H1 (cell line): ENCODE measurements at regions not wholly inside any gene's neighbourhood (a gene's known extent, or its start where the extent isn't known, plus 50 kb on each side); places are given as distances from the start of the nearest gene placed in this dataset.

ENCODE experiments used
- CTCF ChIA-PET: fragments of 300-600 bp; sonication (Branson Sonifier 250); formaldehyde crosslinking; loops from one replicate; lab custom pipeline; 2021; ENCODE audit not compliant: partially characterized antibody; lab: Charles Lee
- POLR2A ChIA-PET: fragments of 300-600 bp; sonication (Branson Sonifier 250); formaldehyde crosslinking; loops from one replicate; lab custom pipeline; 2021; ENCODE audit warnings: inconsistent platforms; ENCODE audit not compliant: partially characterized antibody; lab: Charles Lee
- DNase-seq, 2 experiments: peaks; one replicate each; pipeline versions ENCODE4 v3.0.0 to v3.0.0-alpha.2; 2010 to 2022; ENCODE audit warnings: low spot score in 2 of 2, low read depth in 1 of 2, mixed read lengths in 1 of 2
- FAIRE-seq: peaks from 2 replicates; lab custom pipeline; 2011; peaks lifted over from hg19 to GRCh38; lab: Jason Lieb, UNC
- H2AFZ ChIP-seq: 2 replicates; pipeline ENCODE4 v1.8.1; 2012; ENCODE audit warnings: low read length, inconsistent platforms
- H2AK5ac ChIP-seq: 2 replicates; pipeline ENCODE4 v1.6.1; 2013; ENCODE audit warnings: low read depth, low read length
- H2BK120ac ChIP-seq: replicated peaks from 2 replicates; pipeline ENCODE3; 2013; ENCODE audit warnings: low read depth, low read length, inconsistent platforms
- H2BK12ac ChIP-seq: 2 replicates; pipeline ENCODE4 v1.6.1; 2013; ENCODE audit warnings: low read depth, low read length
- H2BK15ac ChIP-seq: 2 replicates; pipeline ENCODE4 v1.6.1; 2013; ENCODE audit warnings: low read length
- H2BK20ac ChIP-seq: 2 replicates; pipeline ENCODE4 v1.6.1; 2013; ENCODE audit warnings: low read length
- H2BK5ac ChIP-seq: 2 replicates; pipeline ENCODE4 v1.6.1; 2013; ENCODE audit warnings: low read depth, low read length
- H3K14ac ChIP-seq: 2 replicates; pipeline ENCODE4 v1.6.1; 2013; ENCODE audit warnings: inconsistent platforms; ENCODE audit not compliant: insufficient read length
- H3K18ac ChIP-seq: 2 replicates; pipeline ENCODE4 v1.6.1; 2013; ENCODE audit warnings: low read length; ENCODE audit errors: extremely low read depth
- H3K23ac ChIP-seq: 2 replicates; pipeline ENCODE4 v1.6.1; 2013; ENCODE audit warnings: inconsistent platforms; ENCODE audit not compliant: insufficient read length
- H3K23me2 ChIP-seq: 2 replicates; pipeline ENCODE4 v1.6.1; 2013; ENCODE audit warnings: low read depth, low read length
- H3K27ac ChIP-seq: 2 replicates; pipeline ENCODE4 v1.6.1; 2011; ENCODE audit warnings: low read depth, low read length, inconsistent platforms
- H3K27me3 ChIP-seq, 4 experiments: replicated peaks in 1 of 4; 1 replicate in 1 of 4; 2 replicates in 3 of 4; pipeline versions ENCODE4 v1.6.1 to v1.8.1; 2011 to 2013; ENCODE audit warnings: low read length in 3 of 4, mild to moderate bottlenecking in 3 of 4, inconsistent platforms in 2 of 4, mixed read lengths in 2 of 4, moderate library complexity in 1 of 4; ENCODE audit not compliant: control insufficient read depth in 3 of 4, insufficient read depth in 3 of 4; ENCODE audit errors: extremely low read depth in 1 of 4
- H3K36me3 ChIP-seq, 4 experiments: 2 replicates each; pipeline versions ENCODE4 v1.6.1 to v1.8.1; 2011 to 2013; ENCODE audit warnings: mild to moderate bottlenecking in 4 of 4, low read length in 3 of 4, moderate library complexity in 2 of 4, control low read depth in 1 of 4, inconsistent platforms in 1 of 4; ENCODE audit not compliant: insufficient read depth in 4 of 4, control insufficient read depth in 2 of 4
- H3K4ac ChIP-seq: replicated peaks from 2 replicates; pipeline ENCODE3; 2013; ENCODE audit warnings: low read length, low read depth, mixed read lengths, inconsistent platforms; ENCODE audit not compliant: insufficient read length
- H3K4me1 ChIP-seq, 4 experiments: replicated peaks in 1 of 4; 1 replicate in 1 of 4; 2 replicates in 3 of 4; pipeline versions ENCODE4 v1.6.1 to v1.8.1; 2011 to 2013; ENCODE audit warnings: low read length in 3 of 4, inconsistent platforms in 2 of 4, mixed read lengths in 1 of 4; ENCODE audit not compliant: insufficient read depth in 4 of 4, control insufficient read depth in 3 of 4
- H3K4me2 ChIP-seq, 2 experiments: 2 replicates each; pipeline versions ENCODE4 v1.6.1 to v1.8.1; 2011 to 2013; ENCODE audit warnings: low read depth in 2 of 2, low read length in 2 of 2, control low read depth in 1 of 2, inconsistent platforms in 1 of 2, mild to moderate bottlenecking in 1 of 2; ENCODE audit not compliant: insufficient read depth in 1 of 2
- H3K4me3 ChIP-seq, 4 experiments: fragments of 200-600, 300-600 bp in 1 of 4; sonication (generic), shearing (Covaris generic), sonication (Bioruptor Twin) in 1 of 4; 2 replicates each; pipeline versions ENCODE4 v1.5.1 to v1.8.1; 2011 to 2016; ENCODE audit warnings: low read length in 4 of 4, low read depth in 3 of 4, control low read depth in 2 of 4, inconsistent platforms in 2 of 4, mild to moderate bottlenecking in 2 of 4, mixed read lengths in 1 of 4, moderate library complexity in 1 of 4; ENCODE audit not compliant: insufficient read depth in 2 of 4; ENCODE audit errors: extremely low read depth in 1 of 4
- H3K56ac ChIP-seq: replicated peaks from 2 replicates; pipeline ENCODE3; 2013; ENCODE audit warnings: low read depth, mild to moderate bottlenecking, mixed read lengths, low read length, inconsistent platforms; ENCODE audit not compliant: insufficient read length
- H3K79me1 ChIP-seq: 2 replicates; pipeline ENCODE4 v1.6.1; 2013; ENCODE audit warnings: low read depth, low read length, control low read depth
- H3K79me2 ChIP-seq, 2 experiments: 2 replicates each; pipeline versions ENCODE4 v1.6.1 to v1.8.1; 2012 to 2013; ENCODE audit warnings: low read length in 2 of 2, mild to moderate bottlenecking in 2 of 2, inconsistent platforms in 1 of 2; ENCODE audit not compliant: insufficient read depth in 2 of 2, control insufficient read depth in 1 of 2
- H3K9ac ChIP-seq, 4 experiments: replicated peaks in 1 of 4; 1 replicate in 1 of 4; 2 replicates in 3 of 4; pipeline versions ENCODE4 v1.6.1 to v1.8.1; 2011 to 2013; ENCODE audit warnings: low read depth in 3 of 4, low read length in 3 of 4, control low read depth in 2 of 4, mild to moderate bottlenecking in 2 of 4, moderate library complexity in 2 of 4, inconsistent platforms in 1 of 4; ENCODE audit errors: extremely low read depth in 1 of 4
- H3K9me3 ChIP-seq, 2 experiments: 2 replicates each; pipeline versions ENCODE4 v1.6.1 to v1.8.1; 2012 to 2013; ENCODE audit warnings: mild to moderate bottlenecking in 2 of 2, moderate library complexity in 2 of 2, control low read depth in 1 of 2, inconsistent platforms in 1 of 2, low read depth in 1 of 2, low read length in 1 of 2, mixed read lengths in 1 of 2; ENCODE audit not compliant: insufficient read depth in 2 of 2
- H4K20me1 ChIP-seq, 2 experiments: replicated peaks in 1 of 2; 2 replicates each; pipeline versions ENCODE3 to v1.8.1; 2011 to 2013; ENCODE audit warnings: inconsistent platforms in 2 of 2, low read length in 2 of 2, mild to moderate bottlenecking in 1 of 2; ENCODE audit not compliant: insufficient read depth in 2 of 2, control insufficient read depth in 1 of 2
- H4K5ac ChIP-seq: 2 replicates; pipeline ENCODE4 v1.6.1; 2013; ENCODE audit warnings: low read length, low read depth, mixed read lengths, inconsistent platforms; ENCODE audit not compliant: insufficient read length
- H4K8ac ChIP-seq: 2 replicates; pipeline ENCODE4 v1.8.0; 2013; ENCODE audit warnings: mild to moderate bottlenecking, moderate library complexity, low read length, inconsistent platforms; ENCODE audit not compliant: insufficient read depth; ENCODE audit errors: extremely low read depth
- H4K91ac ChIP-seq: replicated peaks from 2 replicates; pipeline ENCODE3; 2013; ENCODE audit warnings: low read length, mixed read lengths, inconsistent platforms; ENCODE audit not compliant: insufficient read length
- CHD1 ChIP-seq: IDR thresholded peaks from 2 replicates; pipeline ENCODE4 v1.6.1; 2012; ENCODE audit warnings: low read depth, low read length, improper control_type of control experiment
- HDAC6 ChIP-seq: IDR thresholded peaks from one replicate; pipeline ENCODE4 v1.7.1; 2012; ENCODE audit warnings: low read depth, mild to moderate bottlenecking, inconsistent platforms, low read length, moderate library complexity
- KDM1A ChIP-seq: fragments of 200-600, 300-600 bp; sonication (generic); IDR thresholded peaks from 2 replicates; pipeline ENCODE4 v1.7.1; 2016; ENCODE audit warnings: mild to moderate bottlenecking, low read length, borderline replicate concordance
- KDM4A ChIP-seq: IDR thresholded peaks from one replicate; pipeline ENCODE4 v1.7.1; 2012; ENCODE audit warnings: low read depth, mild to moderate bottlenecking, moderate library complexity, low read length, inconsistent platforms; ENCODE audit not compliant: severe bottlenecking
- NRF1 ChIP-seq: IDR thresholded peaks from 2 replicates; pipeline ENCODE4 v1.6.1; 2011; ENCODE audit warnings: mild to moderate bottlenecking, low read depth, low read length, improper control_type of control experiment
- RAD21 ChIP-seq, 2 experiments: IDR thresholded peaks in 1 of 2; conservative IDR thresholded peaks in 1 of 2; 2 replicates each; pipeline ENCODE4 v1.6.1; 2011; ENCODE audit warnings: low read depth in 2 of 2, low read length in 2 of 2, improper control_type of control experiment in 1 of 2, inconsistent platforms in 1 of 2, mild to moderate bottlenecking in 1 of 2, moderate library complexity in 1 of 2
- SIRT6 ChIP-seq: IDR thresholded peaks from one replicate; pipeline ENCODE4 v1.7.1; 2012; ENCODE audit warnings: low read length, inconsistent platforms
- SP1 ChIP-seq: IDR thresholded peaks from 2 replicates; pipeline ENCODE4 v1.6.1; 2011; ENCODE audit warnings: low read depth, low read length
- TCF12 ChIP-seq: IDR thresholded peaks from 2 replicates; pipeline ENCODE4 v1.6.1; 2011; ENCODE audit warnings: low read depth, mild to moderate bottlenecking, low read length
- WGBS, 2 experiments: shearing (Covaris generic) in 1 of 2; methylation state at CpG; one replicate each; pipeline versions ENCODE4 v1.1.6 to v1.1.7; 2013 to 2015; ENCODE audit warnings: low lambda C conversion rate in 2 of 2, mixed read lengths in 2 of 2, inconsistent platforms in 1 of 2, low coverage in 1 of 2, missing lambda C conversion rate in 1 of 2; ENCODE audit not compliant: insufficient replicate concordance in 2 of 2, insufficient coverage in 1 of 2, insufficient read length in 1 of 2; ENCODE audit errors: extremely low coverage in 1 of 2, missing lambda C conversion rate in 1 of 2; 5-methylcytosine and 5-hydroxymethylcytosine counted together
- TF ChIP-seq, protein P1 (sequence below): IDR thresholded peaks from 2 replicates; pipeline ENCODE4 v1.6.1; 2011; ENCODE audit warnings: low read depth, mild to moderate bottlenecking, low read length; ENCODE audit not compliant: insufficient read depth
- TF ChIP-seq, protein P2 (sequence below), 3 experiments: IDR thresholded peaks; 1 replicate in 2 of 3; 2 replicates in 1 of 3; pipeline versions ENCODE4 v1.5.1 to v1.6.1; 2011; ENCODE audit warnings: low read length in 3 of 3, mild to moderate bottlenecking in 3 of 3, inconsistent platforms in 2 of 3, low read depth in 1 of 3, moderate library complexity in 1 of 3; ENCODE audit not compliant: insufficient read depth in 1 of 3; ENCODE audit errors: control extremely low read depth in 1 of 3

DNA sequence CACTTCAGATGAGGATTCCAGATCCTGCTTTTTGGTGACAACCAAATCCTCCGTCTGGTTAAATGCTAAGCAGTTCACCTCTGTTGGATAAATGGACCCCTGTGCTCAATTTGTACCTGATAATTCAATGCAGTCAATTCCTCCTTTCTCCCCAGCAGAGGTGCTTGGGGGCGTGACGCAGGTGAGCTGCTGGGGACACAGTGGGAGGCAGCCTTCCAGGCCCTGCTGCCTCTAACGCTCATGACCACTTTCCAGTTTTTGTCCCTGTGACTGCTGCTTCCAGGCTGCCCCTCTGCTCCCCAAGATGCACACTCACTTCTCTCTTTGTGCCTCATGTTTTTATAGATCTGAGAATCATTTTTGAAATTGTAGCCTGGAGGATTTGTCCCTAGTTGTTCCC, 78.5 kb downstream of the TTLL2 start:
- 0 out of 2 replicates have a peak overlapping the region, but pooled peaks have one; percentile 18 for H2BK20ac ChIP-seq
- H3K23ac ChIP-seq = no peak overlapping the region
- no peak overlapping the region for H2AFZ ChIP-seq
- no peaks in the 10 kb centered on the region for H3K79me2 ChIP-seq
- H3K4ac ChIP-seq = no peak overlapping the region
- no peak overlapping the region for H4K5ac ChIP-seq
- no peaks in the 10 kb centered on the region for H4K20me1 ChIP-seq
- no peak overlapping the region for H2BK120ac ChIP-seq
- H3K36me3 ChIP-seq = no peaks in the 10 kb centered on the region
- 80% methylated on average over 4 of the region's 4 CpGs; no CpG with 5 or more reads in 1 of the 2 experiments for WGBS, 2 experiments
- DNase-seq (no peak), FAIRE-seq (no peak)
- H3K14ac ChIP-seq = no peak overlapping the region
- no peak overlapping the region for H3K27ac ChIP-seq
- 0 out of 2 replicates have a peak overlapping the region, but pooled peaks have one; percentile 50 for H2BK12ac ChIP-seq
- no peaks in the 10 kb centered on the region for H3K23me2 ChIP-seq
- no peak overlapping the region for H3K56ac ChIP-seq
- H4K91ac ChIP-seq = peak overlapping the region; percentile 41
- POLR2A ChIA-PET = no interaction called here
- H3K4me1 ChIP-seq = peaks cover 0 to 20% (median 4%) of the 10 kb centered on the region in 4 experiments; a peak in 5 of 7 replicates
- H2BK5ac ChIP-seq = no peak overlapping the region
- CTCF ChIA-PET = no interaction called here
- H3K4me2 ChIP-seq = no peak overlapping the region
- no peaks in the 10 kb centered on the region for H3K79me1 ChIP-seq
- 0 out of 2 replicates have a peak overlapping the region, but pooled peaks have one; percentile 46 for H2BK15ac ChIP-seq
- no peak overlapping the region for H3K18ac ChIP-seq
- H4K8ac ChIP-seq = no peak overlapping the region
- H3K27me3 ChIP-seq = no peaks in the 10 kb centered on the region
- no peaks in the 10 kb centered on the region for H3K9me3 ChIP-seq
- no peak overlapping the region for H3K4me3 ChIP-seq
- no peak overlapping the region for H2AK5ac ChIP-seq
- H3K9ac ChIP-seq = no peak overlapping the region
- TF ChIP-seq, protein P1, sequence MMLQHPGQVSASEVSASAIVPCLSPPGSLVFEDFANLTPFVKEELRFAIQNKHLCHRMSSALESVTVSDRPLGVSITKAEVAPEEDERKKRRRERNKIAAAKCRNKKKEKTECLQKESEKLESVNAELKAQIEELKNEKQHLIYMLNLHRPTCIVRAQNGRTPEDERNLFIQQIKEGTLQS = no peak
- no peak for TF ChIP-seq NRF1
- TF ChIP-seq, protein P2, sequence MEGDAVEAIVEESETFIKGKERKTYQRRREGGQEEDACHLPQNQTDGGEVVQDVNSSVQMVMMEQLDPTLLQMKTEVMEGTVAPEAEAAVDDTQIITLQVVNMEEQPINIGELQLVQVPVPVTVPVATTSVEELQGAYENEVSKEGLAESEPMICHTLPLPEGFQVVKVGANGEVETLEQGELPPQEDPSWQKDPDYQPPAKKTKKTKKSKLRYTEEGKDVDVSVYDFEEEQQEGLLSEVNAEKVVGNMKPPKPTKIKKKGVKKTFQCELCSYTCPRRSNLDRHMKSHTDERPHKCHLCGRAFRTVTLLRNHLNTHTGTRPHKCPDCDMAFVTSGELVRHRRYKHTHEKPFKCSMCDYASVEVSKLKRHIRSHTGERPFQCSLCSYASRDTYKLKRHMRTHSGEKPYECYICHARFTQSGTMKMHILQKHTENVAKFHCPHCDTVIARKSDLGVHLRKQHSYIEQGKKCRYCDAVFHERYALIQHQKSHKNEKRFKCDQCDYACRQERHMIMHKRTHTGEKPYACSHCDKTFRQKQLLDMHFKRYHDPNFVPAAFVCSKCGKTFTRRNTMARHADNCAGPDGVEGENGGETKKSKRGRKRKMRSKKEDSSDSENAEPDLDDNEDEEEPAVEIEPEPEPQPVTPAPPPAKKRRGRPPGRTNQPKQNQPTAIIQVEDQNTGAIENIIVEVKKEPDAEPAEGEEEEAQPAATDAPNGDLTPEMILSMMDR (IDR thresholded peaks at IDR 0.05; ENCODE audit: control extremely low read depth in 1 of 3, insufficient read depth in 1 of 3, low read depth in 1 of 3, low read length in 3 of 3) = no peak
- TF ChIP-seq HDAC6 = no peak
- TF ChIP-seq CHD1 = no peak
- no peak for TF ChIP-seq KDM4A
- TF ChIP-seq SIRT6 = no peak
- TF ChIP-seq RAD21 (IDR thresholded peaks at IDR 0.05 in 1 of 2, conservative IDR thresholded peaks at IDR 0.05 in 1 of 2; ENCODE audit: low read depth in 2 of 2, low read length in 2 of 2) = no peak
- TF ChIP-seq TCF12 = no peak
- no peak for TF ChIP-seq SP1
- no peak for TF ChIP-seq KDM1A
